GM19468 (cell line): ENCODE measurements at regions not wholly inside any gene's neighbourhood (a gene's known extent, or its start where the extent isn't known, plus 50 kb on each side); places are given as distances from the start of the nearest gene placed in this dataset.
"Not testable (repeated sequence)": the region's sequence is repeated elsewhere in the genome, so short reads cannot be mapped to it uniquely, and the experiment has no call there.

Source experiments
- ATAC-seq: cut with Tn5 transposase; IDR thresholded peaks from one replicate; pipeline ENCODE4 v1.9.1; 2021; ENCODE audit warnings: mild to moderate bottlenecking, moderate library complexity, moderate number of reproducible peaks; ENCODE audit not compliant: unreplicated experiment; ENCODE audit errors: extremely low read depth

GRCh38 chrX:46374371-46374770, 170.8 kb downstream of the ZNF674 start:
- ATAC-seq = no peak

GRCh38 chrX:46367491-46367890, 177.7 kb downstream of the ZNF674 start:
- no peak for ATAC-seq

GRCh38 chrX:46366381-46367207, 178.6 kb downstream of the ZNF674 start:
- no peak for ATAC-seq

GRCh38 chrX:46354481-46354880, 190.7 kb downstream of the ZNF674 start:
- ATAC-seq = no peak

GRCh38 chrX:46341767-46342322, 203.4 kb downstream of the ZNF674 start:
- no peak for ATAC-seq

- ATAC-seq = no peak
These were observed 204.5 kb downstream of the ZNF674 start for GRCh38 chrX:46340696-46341095.

GRCh38 chrX:46333550-46333949, 211.7 kb downstream of the ZNF674 start:
- ATAC-seq = no peak

GRCh38 chrX:46330981-46331380, 214.2 kb downstream of the ZNF674 start:
- ATAC-seq = no peak

- no peak for ATAC-seq
These were observed 214.7 kb downstream of the ZNF674 start for GRCh38 chrX:46330513-46330912.

- no peak for ATAC-seq
These were observed 217.1 kb downstream of the ZNF674 start for GRCh38 chrX:46328133-46328532.

- ATAC-seq = no peak
These were observed 217.6 kb downstream of the ZNF674 start for GRCh38 chrX:46327566-46328115.

GRCh38 chrX:46326161-46326560, 219.1 kb downstream of the ZNF674 start:
- ATAC-seq = no peak

- no peak for ATAC-seq
These were observed 219.8 kb downstream of the ZNF674 start for GRCh38 chrX:46325312-46325877.

GRCh38 chrX:46324166-46324565, 221.1 kb downstream of the ZNF674 start:
- ATAC-seq = no peak

GRCh38 chrX:46322929-46323328, 222.3 kb downstream of the ZNF674 start:
- ATAC-seq = not testable (repeated sequence)

- no peak for ATAC-seq
These were observed 223.5 kb downstream of the ZNF674 start for GRCh38 chrX:46321676-46322075.

- no peak for ATAC-seq
These were observed 225.5 kb downstream of the ZNF674 start for GRCh38 chrX:46319750-46320149.

- no peak for ATAC-seq
These were observed 226.7 kb downstream of the ZNF674 start for GRCh38 chrX:46318551-46318950.

GRCh38 chrX:46317163-46317562, 228.1 kb downstream of the ZNF674 start:
- ATAC-seq = no peak

GRCh38 chrX:46311581-46312120, 233.6 kb downstream of the ZNF674 start:
- ATAC-seq = no peak
